ENCODE measurements at regions not wholly inside any gene's neighbourhood (a gene's known extent, or its start where the extent isn't known, plus 50 kb on each side); places are given as distances from the start of the nearest gene placed in this dataset.
"Not testable (repeated sequence)": the region's sequence is repeated elsewhere in the genome, so short reads cannot be mapped to it uniquely, and the experiment has no call there.

DNA sequence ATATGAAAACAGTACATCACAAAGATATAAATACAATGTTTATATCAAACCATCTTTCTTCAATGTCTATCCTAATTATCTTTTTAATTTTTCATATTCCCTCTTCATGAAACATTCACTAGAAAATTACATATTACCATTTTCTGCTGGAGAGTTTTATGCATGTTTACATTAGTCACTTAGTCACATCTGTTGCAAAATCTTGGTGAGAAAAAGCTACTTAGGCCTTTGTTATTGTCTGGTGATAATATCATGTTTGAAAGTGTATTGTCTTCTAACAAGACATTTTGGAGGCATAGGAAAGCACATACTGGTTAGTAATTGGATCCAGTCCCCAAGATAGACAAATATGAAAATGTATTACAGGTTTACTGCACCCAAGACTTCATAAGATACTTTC is 163.6 kb downstream of the GNAI1 start:
- DNase-seq (ENCODE audit: low read depth in 4 of 4, low spot score in 3 of 4) = no peak

DNA sequence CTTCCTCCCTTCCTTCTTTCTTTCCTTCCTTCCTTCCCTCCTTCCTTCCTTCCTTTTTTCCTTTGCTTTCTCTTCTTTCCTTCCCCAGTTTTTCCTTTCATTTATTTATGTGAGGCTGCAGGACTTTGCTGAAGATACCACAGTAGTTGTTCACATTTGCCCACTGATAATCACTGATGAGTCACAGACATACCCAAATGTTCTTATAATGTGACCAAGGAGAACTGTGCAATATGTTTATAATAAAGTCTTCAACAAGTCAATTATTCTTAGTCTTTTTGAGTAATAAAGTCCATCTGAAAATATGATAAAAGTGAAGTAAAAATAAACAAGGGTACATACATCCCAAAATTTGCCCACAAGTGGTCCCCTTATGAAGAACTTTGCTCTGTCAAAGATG is 159.7 kb downstream of the GNAI1 start:
- no peak for DNase-seq (ENCODE audit: low read depth in 4 of 4, low spot score in 3 of 4)

DNA sequence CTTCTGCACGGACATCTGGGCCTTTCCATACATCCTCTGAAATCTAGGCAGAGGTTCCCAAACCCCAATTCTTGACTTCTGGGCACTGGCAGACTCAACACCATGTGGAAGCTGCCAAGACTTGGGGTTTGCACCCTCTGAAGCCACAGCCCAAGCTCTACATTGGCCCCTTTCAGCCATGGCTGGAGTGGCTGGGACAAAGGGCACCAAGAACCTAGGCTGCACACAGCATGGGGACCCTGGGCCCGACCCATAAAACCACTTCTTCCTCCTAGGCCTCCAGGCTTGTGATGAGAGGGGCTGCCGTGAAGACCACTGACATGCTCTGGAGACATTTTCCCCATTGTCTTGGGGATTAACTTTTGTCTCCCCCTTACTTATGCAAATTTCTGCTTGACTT is 158.0 kb downstream of the GNAI1 start:
- not testable (repeated sequence) for DNase-seq (ENCODE audit: low read depth in 4 of 4, low spot score in 3 of 4)

- DNase-seq (ENCODE audit: low read depth in 4 of 4, low spot score in 3 of 4) = no peak
Observed at GRCh38 chr7:80288175-80289122, 153.8 kb downstream of the GNAI1 start.

DNA sequence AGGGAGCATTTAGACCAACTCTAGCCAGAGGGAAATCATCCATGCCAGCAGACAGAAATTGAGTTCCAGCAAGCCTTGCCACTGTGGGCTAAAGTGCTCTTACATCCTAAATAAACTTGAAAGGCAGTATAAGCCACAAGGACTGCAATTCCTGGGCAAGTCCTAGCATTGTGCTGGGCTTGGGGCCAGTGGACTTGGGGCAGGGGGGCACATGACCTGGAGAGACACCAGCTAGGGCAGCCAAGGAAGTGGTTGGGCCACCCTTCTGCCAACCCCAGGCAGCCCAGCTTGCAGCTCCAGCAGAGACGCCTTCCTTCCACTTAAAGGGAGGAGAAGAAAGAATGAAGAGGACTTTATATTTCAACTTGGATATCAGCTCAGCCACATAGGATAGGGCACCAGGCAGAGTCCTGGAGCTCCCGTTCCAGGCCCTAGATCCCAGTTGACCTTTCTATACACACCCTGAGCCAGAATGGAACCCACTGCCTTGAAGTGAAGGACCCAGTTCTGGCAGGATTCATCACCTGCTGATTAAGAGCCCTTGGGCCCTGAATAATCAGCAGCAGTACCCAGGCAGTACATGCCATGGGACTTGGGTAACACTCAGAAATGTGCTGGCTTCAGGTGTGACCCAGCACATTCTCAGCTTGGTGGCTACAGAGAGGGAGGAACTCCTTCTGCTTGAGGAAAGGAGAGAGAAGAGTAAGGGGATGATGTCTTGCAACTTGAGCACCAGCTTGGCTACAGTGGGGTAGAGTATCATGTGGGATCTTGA is 153.0 kb downstream of the GNAI1 start:
- no peak for DNase-seq (ENCODE audit: low read depth in 4 of 4, low spot score in 3 of 4)

GRCh38 chr7:80286611-80287010 is 152.0 kb downstream of the GNAI1 start:
- no peak for DNase-seq (ENCODE audit: low read depth in 4 of 4, low spot score in 3 of 4)

- DNase-seq (ENCODE audit: low read depth in 4 of 4, low spot score in 3 of 4) = no peak
Observed at GRCh38 chr7:80284855-80285254, 150.2 kb downstream of the GNAI1 start.

GRCh38 chr7:80279760-80280159 is 145.1 kb downstream of the GNAI1 start:
- no peak for DNase-seq (ENCODE audit: low read depth in 4 of 4, low spot score in 3 of 4)

DNA sequence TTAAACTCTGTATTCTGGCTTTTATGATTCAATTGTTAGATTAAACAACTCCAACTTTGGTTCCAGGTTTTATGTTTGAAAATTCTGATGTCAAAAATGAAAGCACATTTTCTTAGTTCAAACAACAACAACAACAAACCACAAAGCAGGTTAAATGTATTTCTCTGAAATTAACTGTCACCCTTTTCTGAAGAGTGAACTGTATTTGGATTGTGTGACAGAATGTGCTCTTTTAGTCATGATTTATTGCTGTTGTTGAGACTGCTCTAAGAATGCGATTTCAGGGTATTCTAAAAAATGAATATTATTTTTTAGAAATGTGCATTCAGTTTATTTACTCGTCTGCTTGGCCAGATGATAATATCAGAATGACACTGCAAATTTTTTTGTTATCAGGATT is 144.1 kb downstream of the GNAI1 start:
- DNase-seq (ENCODE audit: low read depth in 4 of 4, low spot score in 3 of 4) = no peak

DNA sequence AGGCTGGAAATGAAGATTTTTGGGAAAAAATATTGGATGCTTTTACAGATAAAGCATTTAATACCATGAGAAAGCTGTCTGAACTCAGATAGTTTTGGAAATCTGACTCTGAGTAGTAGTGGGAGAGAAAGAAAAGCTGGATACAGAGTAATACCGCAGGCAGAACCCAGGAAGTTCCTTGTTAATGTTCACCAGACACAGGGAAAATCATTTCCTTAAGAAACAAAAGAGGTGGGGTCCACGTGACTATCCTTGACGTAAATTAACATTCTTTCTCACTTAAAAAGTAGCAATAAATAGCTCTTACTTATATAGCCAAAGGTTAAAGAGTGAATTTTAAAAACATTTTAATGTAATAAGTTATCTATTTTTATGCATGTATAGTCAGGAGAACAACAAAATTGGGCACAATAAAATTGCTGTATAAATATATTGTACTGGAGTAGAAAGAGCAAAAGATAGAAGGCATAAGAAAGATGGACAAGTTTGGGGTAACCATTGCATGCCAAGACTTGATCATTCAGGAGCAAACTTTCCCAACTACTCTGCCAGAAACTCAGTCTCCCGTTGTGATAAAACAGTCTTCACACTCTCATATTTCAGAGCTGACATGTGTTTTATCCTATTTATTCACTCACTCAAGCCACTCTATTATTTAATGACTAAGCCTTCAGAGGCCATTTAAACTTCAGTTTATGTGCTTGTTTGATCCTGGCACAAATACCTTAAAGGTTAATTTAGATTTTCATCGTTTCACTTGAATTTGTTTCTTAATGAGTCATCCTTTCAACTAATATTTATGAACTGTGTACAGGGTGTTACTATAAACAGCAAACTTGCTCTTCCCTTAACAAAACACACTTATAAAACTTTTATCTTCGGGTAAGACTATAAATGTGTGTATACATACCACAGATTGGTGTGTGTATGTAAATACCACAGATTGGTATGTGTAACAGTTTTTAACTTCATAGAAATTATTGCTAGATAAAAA is 143.1 kb downstream of the GNAI1 start:
- DNase-seq (ENCODE audit: low read depth in 4 of 4, low spot score in 3 of 4) = peak in 1 of 4 donors; percentile 45

Measured in left renal pelvis (tissue), 4 donors.